ENCODE measurements at regions not wholly inside any gene's neighbourhood (a gene's known extent, or its start where the extent isn't known, plus 50 kb on each side); places are given as distances from the start of the nearest gene placed in this dataset.
"Not testable (repeated sequence)": the region's sequence is repeated elsewhere in the genome, so short reads cannot be mapped to it uniquely, and the experiment has no call there.

DNA sequence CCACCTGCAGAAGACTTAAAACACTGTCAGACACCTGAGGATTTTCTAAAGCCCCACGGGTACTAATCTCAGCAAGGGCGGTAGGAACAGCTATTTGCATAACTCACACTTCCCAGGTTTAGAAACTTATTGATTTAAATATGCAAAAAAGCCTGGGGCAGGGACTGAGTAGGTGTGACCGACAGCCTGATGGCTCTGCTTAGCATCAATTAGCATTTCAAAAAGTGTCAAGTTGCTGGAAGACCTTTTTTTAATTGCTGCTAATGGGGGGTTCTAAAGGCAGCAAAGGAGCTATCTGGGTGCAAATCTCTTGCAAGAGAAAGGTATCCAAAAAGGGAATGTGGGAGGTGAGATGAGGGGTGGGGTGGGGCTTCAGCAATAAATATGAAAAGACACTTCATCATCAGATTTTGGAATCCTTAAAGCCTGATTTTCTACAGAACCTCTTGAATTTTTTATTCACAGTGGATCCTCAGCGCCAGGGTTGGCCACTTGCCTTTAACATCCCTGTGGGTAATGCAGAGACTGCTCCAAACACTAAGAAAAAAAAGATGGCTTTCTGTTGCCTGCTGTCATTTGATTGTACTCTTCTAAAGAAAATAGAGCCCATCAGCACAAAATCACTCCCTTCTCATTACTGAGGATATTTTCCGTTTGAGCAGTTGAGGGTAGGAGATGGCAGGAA, 121.1 kb upstream of the RMP24 start:
- TF ChIP-seq, protein P1, sequence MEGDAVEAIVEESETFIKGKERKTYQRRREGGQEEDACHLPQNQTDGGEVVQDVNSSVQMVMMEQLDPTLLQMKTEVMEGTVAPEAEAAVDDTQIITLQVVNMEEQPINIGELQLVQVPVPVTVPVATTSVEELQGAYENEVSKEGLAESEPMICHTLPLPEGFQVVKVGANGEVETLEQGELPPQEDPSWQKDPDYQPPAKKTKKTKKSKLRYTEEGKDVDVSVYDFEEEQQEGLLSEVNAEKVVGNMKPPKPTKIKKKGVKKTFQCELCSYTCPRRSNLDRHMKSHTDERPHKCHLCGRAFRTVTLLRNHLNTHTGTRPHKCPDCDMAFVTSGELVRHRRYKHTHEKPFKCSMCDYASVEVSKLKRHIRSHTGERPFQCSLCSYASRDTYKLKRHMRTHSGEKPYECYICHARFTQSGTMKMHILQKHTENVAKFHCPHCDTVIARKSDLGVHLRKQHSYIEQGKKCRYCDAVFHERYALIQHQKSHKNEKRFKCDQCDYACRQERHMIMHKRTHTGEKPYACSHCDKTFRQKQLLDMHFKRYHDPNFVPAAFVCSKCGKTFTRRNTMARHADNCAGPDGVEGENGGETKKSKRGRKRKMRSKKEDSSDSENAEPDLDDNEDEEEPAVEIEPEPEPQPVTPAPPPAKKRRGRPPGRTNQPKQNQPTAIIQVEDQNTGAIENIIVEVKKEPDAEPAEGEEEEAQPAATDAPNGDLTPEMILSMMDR (conservative IDR thresholded peaks at IDR 0.05), result no peak
- Mint-ChIP-seq H3K36me3 (ENCODE audit: low read depth) (peaks cover 3% of the 10 kb centered on the region), H3K27ac (ENCODE audit: unreplicated experiment) (no peak overlapping the region), H3K4me1 (no peaks in the 10 kb centered on the region), H3K9me3 (peaks cover 3% of the 10 kb centered on the region), H3K27me3 (ENCODE audit: low read depth) (peaks cover 4% of the 10 kb centered on the region), H3K4me3 (no peak overlapping the region)
- no peak for DNase-seq (ENCODE audit: low read depth, low spot score)

DNA sequence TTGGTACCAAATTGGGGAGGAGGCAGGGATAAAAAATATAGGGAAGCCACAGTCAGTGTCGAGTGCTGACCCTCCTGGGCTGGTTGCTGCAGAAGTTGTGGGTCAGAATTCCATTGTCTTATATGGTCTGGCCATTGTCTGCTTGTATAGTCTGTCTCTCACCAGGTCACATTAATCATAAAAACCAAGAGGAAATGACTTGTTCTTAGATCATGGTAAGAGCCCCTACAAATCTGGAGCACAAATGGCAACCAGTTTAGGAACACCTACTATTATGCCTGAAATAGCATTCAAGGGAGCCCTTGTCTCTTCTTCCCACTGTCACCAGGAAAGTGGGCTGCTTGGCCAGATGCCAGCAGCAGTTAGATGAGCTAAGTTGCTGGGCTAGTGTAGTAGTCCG, 119.7 kb upstream of the RMP24 start:
- no peak for DNase-seq (ENCODE audit: low read depth, low spot score)
- Mint-ChIP-seq H3K9me3 (peaks cover 5% of the 10 kb centered on the region), H3K4me1 (no peaks in the 10 kb centered on the region), H3K27me3 (ENCODE audit: low read depth) (peaks cover 4% of the 10 kb centered on the region), H3K36me3 (ENCODE audit: low read depth) (peaks cover 3% of the 10 kb centered on the region), H3K27ac (ENCODE audit: unreplicated experiment) (no peak overlapping the region), H3K4me3 (no peak overlapping the region)
- TF ChIP-seq, protein P1 (conservative IDR thresholded peaks at IDR 0.05), result no peak

DNA sequence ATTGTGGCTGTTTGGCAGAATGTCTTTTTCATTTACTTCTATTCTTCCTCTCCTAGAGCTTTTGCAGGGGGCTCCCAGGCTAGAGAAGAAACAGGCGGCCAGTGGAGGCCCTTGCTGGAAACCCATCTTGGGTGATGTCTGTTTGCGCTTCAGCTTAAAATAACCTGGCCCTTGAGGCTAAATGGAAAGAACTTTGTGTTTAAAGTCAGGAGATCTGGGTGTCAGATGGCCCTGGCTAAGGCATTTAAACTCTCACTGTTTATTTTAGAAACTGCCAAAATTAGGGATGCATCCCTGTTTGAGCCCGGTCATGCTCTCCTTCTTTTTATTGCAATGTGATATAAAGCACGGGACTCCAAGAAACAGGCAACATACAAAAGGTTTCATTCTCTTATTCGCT, 118.4 kb upstream of the RMP24 start:
- no peaks in the 10 kb centered on the region for H3K4me1 Mint-ChIP-seq
- no peak for DNase-seq (ENCODE audit: low read depth, low spot score)
- TF ChIP-seq, protein P1 (conservative IDR thresholded peaks at IDR 0.05), result no peak
- no peak overlapping the region for H3K27ac Mint-ChIP-seq (ENCODE audit: unreplicated experiment)
- H3K36me3 Mint-ChIP-seq (ENCODE audit: low read depth), result peaks cover 3% of the 10 kb centered on the region
- H3K4me3 Mint-ChIP-seq, result no peak overlapping the region
- peaks cover 4% of the 10 kb centered on the region for H3K27me3 Mint-ChIP-seq (ENCODE audit: low read depth)
- peaks cover 10% of the 10 kb centered on the region for H3K9me3 Mint-ChIP-seq

DNA sequence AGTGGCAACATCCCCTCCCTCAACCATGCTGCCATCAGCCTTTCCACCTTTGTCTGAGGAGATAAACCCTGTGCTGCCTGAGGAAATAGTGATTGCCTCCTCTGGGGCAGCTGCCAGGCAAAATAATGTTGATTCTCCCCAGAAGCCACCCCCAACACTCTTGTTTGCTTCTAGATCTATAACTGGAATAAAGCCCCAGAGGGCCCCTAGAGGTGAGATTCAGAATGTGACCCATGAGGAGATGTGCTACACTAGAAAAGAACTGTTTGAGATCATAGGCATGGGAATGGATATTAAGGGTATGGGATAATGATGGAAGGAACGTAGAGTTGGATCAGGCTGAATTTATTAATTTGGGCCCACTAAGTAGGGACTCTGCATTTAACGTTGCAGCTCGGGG, 116.3 kb upstream of the RMP24 start:
- Mint-ChIP-seq H3K27ac (ENCODE audit: unreplicated experiment) (no peak overlapping the region), H3K4me1 (no peaks in the 10 kb centered on the region), H3K9me3 (peaks cover 11% of the 10 kb centered on the region), H3K4me3 (no peak overlapping the region), H3K27me3 (ENCODE audit: low read depth) (peaks cover 4% of the 10 kb centered on the region), H3K36me3 (ENCODE audit: low read depth) (peaks cover 3% of the 10 kb centered on the region)
- TF ChIP-seq, protein P1 (conservative IDR thresholded peaks at IDR 0.05), result no peak
- no peak for DNase-seq (ENCODE audit: low read depth, low spot score)

DNA sequence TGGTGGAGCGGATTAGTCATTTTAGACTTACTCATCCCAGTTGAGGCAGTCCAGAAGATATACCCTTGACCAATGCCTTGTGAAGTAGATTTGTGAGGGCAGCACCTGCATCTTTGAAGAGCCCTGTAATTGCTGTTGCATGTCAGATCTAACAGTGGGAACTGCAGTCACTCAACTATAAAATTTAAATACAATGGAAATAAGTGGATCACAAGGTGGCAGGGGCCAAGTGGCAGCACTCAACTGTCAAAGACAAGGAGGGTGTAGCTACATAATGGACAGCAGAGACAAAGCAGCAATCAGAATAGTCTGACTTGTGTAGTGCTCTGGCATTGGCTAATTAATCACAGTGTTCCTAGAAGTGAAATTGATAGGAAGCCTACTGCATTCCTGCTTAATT, 115.8 kb upstream of the RMP24 start:
- not testable (repeated sequence) for H3K27ac Mint-ChIP-seq (ENCODE audit: unreplicated experiment); H3K4me3 Mint-ChIP-seq; H3K27me3 Mint-ChIP-seq (ENCODE audit: low read depth); H3K36me3 Mint-ChIP-seq (ENCODE audit: low read depth); H3K4me1 Mint-ChIP-seq; DNase-seq (ENCODE audit: low read depth, low spot score)
- peaks cover 11% of the 10 kb centered on the region for H3K9me3 Mint-ChIP-seq

DNA sequence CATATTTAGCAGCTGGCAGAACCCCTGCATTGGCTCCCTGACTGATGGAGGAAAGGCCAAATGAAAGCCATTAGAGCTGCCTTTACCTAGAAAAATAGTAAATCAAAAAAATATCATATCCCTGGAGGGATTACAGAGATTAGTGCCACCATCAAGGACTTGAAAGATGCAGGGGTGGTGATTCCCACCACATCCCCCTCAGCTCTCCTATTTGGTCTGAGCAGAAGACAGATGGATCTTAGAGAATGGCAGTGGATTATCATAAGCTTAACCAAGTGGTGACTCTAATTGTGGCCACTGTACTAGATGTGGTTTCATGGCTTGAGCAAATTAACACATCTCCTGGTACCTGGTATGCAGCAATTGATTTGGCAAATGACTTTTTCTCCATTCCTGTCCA, 114.9 kb upstream of the RMP24 start:
- H3K4me3 Mint-ChIP-seq; DNase-seq (ENCODE audit: low read depth, low spot score); H3K27ac Mint-ChIP-seq (ENCODE audit: unreplicated experiment); H3K36me3 Mint-ChIP-seq (ENCODE audit: low read depth); H3K4me1 Mint-ChIP-seq; H3K27me3 Mint-ChIP-seq (ENCODE audit: low read depth): not testable (repeated sequence)
- peaks cover 11% of the 10 kb centered on the region for H3K9me3 Mint-ChIP-seq
